ENCODE measurements at regions not wholly inside any gene's neighbourhood (a gene's known extent, or its start where the extent isn't known, plus 50 kb on each side); places are given as distances from the start of the nearest gene placed in this dataset.

DNA sequence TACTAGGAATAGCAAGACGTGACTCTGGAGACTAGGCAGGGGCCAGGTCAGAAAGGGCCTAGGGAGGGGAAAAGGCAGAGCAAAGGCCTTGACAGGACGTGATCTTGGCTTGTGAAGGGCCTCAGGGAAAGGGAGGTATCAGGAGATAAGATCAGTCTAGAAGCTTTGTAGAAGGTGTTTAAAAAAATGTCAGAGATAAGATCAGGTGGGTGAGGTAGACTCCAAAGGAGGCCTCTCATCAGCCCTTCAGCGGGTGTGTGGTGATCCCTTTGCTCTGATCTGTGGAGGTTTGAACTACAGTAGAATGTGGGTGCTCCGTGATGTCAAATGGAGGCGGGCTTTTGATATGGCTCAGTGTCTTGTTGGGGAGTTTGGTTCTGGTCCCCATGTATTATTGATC, 78.8 kb upstream of the PRPS1 start:
- TF ChIP-seq, protein P1, sequence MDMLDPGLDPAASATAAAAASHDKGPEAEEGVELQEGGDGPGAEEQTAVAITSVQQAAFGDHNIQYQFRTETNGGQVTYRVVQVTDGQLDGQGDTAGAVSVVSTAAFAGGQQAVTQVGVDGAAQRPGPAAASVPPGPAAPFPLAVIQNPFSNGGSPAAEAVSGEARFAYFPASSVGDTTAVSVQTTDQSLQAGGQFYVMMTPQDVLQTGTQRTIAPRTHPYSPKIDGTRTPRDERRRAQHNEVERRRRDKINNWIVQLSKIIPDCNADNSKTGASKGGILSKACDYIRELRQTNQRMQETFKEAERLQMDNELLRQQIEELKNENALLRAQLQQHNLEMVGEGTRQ (IDR thresholded peaks at IDR 0.05; ENCODE audit: low read depth, low read length) = no peak
- TF ChIP-seq RFX5 (IDR thresholded peaks at IDR 0.05; ENCODE audit: low read depth, low read length) (no peak), RAD21 (IDR thresholded peaks at IDR 0.05; ENCODE audit: low read length) (no peak), POLR2A (IDR thresholded peaks at IDR 0.05; ENCODE audit: low read depth, low read length) (no peak), SMC3 (IDR thresholded peaks at IDR 0.05; ENCODE audit: low read depth, low read length) (no peak), CEBPB (IDR thresholded peaks at IDR 0.05; ENCODE audit: low read depth, low read length) (no peak), CHD1 (IDR thresholded peaks at IDR 0.05; ENCODE audit: low read depth, low read length) (no peak), RCOR1 (IDR thresholded peaks at IDR 0.05; ENCODE audit: insufficient replicate concordance, low read length) (no peak), MAFK (IDR thresholded peaks at IDR 0.05; ENCODE audit: low read depth, low read length) (no peak), FOS (IDR thresholded peaks at IDR 0.05; ENCODE audit: low read depth, low read length) (no peak)
- TF ChIP-seq, protein P2, sequence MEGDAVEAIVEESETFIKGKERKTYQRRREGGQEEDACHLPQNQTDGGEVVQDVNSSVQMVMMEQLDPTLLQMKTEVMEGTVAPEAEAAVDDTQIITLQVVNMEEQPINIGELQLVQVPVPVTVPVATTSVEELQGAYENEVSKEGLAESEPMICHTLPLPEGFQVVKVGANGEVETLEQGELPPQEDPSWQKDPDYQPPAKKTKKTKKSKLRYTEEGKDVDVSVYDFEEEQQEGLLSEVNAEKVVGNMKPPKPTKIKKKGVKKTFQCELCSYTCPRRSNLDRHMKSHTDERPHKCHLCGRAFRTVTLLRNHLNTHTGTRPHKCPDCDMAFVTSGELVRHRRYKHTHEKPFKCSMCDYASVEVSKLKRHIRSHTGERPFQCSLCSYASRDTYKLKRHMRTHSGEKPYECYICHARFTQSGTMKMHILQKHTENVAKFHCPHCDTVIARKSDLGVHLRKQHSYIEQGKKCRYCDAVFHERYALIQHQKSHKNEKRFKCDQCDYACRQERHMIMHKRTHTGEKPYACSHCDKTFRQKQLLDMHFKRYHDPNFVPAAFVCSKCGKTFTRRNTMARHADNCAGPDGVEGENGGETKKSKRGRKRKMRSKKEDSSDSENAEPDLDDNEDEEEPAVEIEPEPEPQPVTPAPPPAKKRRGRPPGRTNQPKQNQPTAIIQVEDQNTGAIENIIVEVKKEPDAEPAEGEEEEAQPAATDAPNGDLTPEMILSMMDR (conservative IDR thresholded peaks at IDR 0.05; ENCODE audit: low read depth, low read length) = no peak
- TF ChIP-seq, protein P3, sequence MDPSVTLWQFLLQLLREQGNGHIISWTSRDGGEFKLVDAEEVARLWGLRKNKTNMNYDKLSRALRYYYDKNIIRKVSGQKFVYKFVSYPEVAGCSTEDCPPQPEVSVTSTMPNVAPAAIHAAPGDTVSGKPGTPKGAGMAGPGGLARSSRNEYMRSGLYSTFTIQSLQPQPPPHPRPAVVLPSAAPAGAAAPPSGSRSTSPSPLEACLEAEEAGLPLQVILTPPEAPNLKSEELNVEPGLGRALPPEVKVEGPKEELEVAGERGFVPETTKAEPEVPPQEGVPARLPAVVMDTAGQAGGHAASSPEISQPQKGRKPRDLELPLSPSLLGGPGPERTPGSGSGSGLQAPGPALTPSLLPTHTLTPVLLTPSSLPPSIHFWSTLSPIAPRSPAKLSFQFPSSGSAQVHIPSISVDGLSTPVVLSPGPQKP (IDR thresholded peaks at IDR 0.05; ENCODE audit: borderline replicate concordance, low read depth, low read length) = no peak
